ENCODE measurements at regions not wholly inside any gene's neighbourhood (a gene's known extent, or its start where the extent isn't known, plus 50 kb on each side); places are given as distances from the start of the nearest gene placed in this dataset.

DNA sequence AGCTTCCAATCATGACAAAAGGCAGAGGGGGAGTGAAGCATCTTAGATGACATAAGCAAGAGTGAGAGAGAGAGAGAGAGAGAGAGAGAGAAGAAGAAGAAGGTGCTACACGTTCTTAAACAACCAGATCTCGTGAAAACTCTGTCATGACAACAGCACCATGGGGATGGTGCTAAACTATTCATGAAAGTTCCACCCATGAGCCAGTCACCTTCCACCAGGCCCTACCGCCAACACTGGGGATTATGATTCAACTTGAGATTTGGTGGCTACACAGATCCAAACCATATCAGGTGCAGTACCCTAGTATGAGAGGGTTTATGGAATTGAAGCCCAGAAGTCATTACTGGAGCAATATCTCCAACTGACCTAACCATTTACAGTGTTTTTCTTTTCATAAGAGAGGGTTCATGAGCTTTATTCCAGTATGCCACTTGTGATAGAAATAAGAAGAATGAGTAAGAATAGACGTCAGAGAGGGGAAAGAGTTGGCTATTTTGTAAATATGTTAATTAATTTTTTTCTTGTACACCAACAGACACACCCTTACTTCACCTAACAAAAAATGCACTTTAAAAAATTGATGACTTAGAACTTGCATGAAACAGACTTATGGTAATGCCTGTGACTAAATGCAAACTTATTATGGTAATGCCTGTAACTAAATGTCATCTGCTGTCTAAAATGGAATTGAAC lies 680.4 kb upstream of the ITGA1 start:
- no peak for DNase-seq
- H3K9me3 ChIP-seq: peaks cover 0 to 31% (median 15%) of the 10 kb centered on the region in 8 donors

DNA sequence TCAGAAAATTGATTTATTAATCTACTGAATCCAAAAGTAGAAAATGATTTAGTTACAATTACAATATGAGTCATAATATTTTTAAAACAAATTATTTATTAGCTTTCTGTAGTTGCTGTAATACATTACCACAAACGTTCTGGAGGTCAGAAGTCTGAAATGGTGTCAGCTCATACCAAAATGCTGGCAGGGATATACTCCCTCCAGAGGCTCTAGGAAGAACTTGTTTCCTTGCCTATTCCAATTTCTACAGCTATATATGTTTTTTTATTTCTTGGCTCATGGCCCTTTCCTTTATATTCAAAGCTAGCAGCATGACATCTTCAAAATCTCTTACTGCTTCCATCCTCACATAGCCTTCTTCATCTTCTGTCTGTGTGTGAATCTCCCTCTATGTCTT lies 667.9 kb upstream of the ITGA1 start:
- Histone ChIP-seq H3K9me3 (peaks cover 0 to 6% (median 0%) of the 10 kb centered on the region in 8 donors), H3K27ac (no peak overlapping the region), H3K27me3 (replicated peaks in 1 of 7) (no peaks in the 10 kb centered on the region), H3K4me1 (no peaks in the 10 kb centered on the region), H3K4me3 (no peak overlapping the region), H3K36me3 (no peaks in the 10 kb centered on the region)
- TF ChIP-seq, protein P1, sequence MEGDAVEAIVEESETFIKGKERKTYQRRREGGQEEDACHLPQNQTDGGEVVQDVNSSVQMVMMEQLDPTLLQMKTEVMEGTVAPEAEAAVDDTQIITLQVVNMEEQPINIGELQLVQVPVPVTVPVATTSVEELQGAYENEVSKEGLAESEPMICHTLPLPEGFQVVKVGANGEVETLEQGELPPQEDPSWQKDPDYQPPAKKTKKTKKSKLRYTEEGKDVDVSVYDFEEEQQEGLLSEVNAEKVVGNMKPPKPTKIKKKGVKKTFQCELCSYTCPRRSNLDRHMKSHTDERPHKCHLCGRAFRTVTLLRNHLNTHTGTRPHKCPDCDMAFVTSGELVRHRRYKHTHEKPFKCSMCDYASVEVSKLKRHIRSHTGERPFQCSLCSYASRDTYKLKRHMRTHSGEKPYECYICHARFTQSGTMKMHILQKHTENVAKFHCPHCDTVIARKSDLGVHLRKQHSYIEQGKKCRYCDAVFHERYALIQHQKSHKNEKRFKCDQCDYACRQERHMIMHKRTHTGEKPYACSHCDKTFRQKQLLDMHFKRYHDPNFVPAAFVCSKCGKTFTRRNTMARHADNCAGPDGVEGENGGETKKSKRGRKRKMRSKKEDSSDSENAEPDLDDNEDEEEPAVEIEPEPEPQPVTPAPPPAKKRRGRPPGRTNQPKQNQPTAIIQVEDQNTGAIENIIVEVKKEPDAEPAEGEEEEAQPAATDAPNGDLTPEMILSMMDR (IDR thresholded peaks at IDR 0.05 in 8 of 11, conservative IDR thresholded peaks at IDR 0.05 in 3 of 11): no peak
- no peak for TF ChIP-seq POLR2AphosphoS5 (IDR thresholded peaks at IDR 0.05)
- WGBS, 5 donors: 20 to 38% (median 31%) methylated on average over 1 of the region's 1 CpG
- DNase-seq: no peak
- intact Hi-C loops (cut with DNase I; ENCODE audit: low total_unique reads): no loop called here

More for the DNA sequence above, 680.4 kb upstream of the ITGA1 start:
- TF ChIP-seq POLR2A (IDR thresholded peaks at IDR 0.05): no peak
- no peak overlapping the region for H3K4me3 ChIP-seq
- 66 to 82% (median 77%) methylated on average over 4 of the region's 4 CpGs for WGBS, 5 donors
- no peak overlapping the region for H3K27ac ChIP-seq
- intact Hi-C loops (cut with DNase I; ENCODE audit: low total_unique reads): no loop called here
- no peaks in the 10 kb centered on the region for H3K4me1 ChIP-seq
- H3K27me3 ChIP-seq (replicated peaks in 1 of 7): no peaks in the 10 kb centered on the region
- no peaks in the 10 kb centered on the region for H3K36me3 ChIP-seq

DNA sequence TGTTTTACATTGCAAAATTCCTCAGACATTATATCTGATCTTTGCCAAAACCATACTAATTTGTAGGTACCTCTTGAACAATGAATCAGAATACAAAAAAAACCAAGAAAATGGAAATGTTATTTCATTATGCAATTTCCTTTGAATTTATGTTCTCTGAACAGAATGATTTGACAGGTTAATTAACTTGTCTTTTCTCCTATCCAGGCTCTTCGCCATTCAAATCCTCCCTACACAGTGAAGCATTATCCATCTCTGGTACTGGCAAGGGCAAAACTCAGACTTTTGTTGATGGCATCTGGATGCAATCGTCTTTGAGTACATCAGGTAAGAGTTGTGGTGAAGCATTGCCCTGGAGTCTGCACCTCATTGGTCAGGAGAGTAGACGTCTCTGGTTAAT lies 655.7 kb upstream of the ITGA1 start:
- Histone ChIP-seq H3K4me3 (no peak overlapping the region), H3K36me3 (no peaks in the 10 kb centered on the region), H3K4me1 (no peaks in the 10 kb centered on the region), H3K27me3 (replicated peaks in 1 of 7) (no peaks in the 10 kb centered on the region), H3K9me3 (peaks cover 0 to 4% (median 0%) of the 10 kb centered on the region in 8 donors), H3K27ac (no peak overlapping the region)
- no peak for TF ChIP-seq POLR2A (IDR thresholded peaks at IDR 0.05)
- TF ChIP-seq, protein P1 (IDR thresholded peaks at IDR 0.05 in 8 of 11, conservative IDR thresholded peaks at IDR 0.05 in 3 of 11): no peak
- no peak for TF ChIP-seq POLR2AphosphoS5 (IDR thresholded peaks at IDR 0.05)
- 74 to 83% (median 80%) methylated on average over 3 of the region's 3 CpGs for WGBS, 5 donors
- DNase-seq: no peak
- intact Hi-C loops (cut with DNase I; ENCODE audit: low total_unique reads): no loop called here

DNA sequence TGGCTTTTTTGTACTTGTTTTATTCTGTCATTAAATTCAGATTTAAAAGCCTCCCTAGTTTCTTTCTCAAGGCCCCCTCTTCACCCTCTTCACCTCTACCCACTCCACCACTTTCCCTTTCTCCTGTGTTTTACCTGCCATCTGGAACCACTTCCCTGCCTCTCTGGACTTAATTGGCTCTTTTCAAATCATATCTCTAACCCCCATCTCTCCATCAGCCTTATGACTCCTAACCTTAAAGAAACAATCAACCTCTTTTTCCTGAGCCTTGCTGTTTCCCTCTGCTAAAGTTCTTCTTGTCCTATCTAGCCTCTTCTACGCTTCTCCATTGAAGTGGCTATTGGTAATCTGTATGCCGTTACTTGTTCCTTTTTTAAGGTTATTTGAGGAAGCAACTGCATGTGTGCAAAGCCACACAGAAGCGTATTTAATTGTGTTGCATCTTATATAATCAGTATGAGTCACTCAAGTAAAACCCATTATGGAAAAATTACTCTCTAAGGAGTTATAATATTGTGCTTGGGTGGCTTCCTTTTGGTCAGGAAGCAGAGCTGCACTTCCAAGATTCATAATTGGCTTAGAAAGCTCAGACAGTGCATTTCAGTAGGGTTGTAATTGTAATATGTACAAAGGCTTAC lies 653.6 kb upstream of the ITGA1 start:
- WGBS, 5 donors: 10 to 31% (median 24%) methylated on average over 3 of the region's 3 CpGs
- no peak overlapping the region for H3K4me3 ChIP-seq
- intact Hi-C loops (cut with DNase I; ENCODE audit: low total_unique reads): no loop called here
- no peaks in the 10 kb centered on the region for H3K4me1 ChIP-seq
- no peaks in the 10 kb centered on the region for H3K36me3 ChIP-seq
- H3K27ac ChIP-seq: no peak overlapping the region
- peaks cover 0 to 4% (median 0%) of the 10 kb centered on the region in 8 donors for H3K9me3 ChIP-seq
- DNase-seq: no peak
- TF ChIP-seq, protein P1 (IDR thresholded peaks at IDR 0.05 in 8 of 11, conservative IDR thresholded peaks at IDR 0.05 in 3 of 11): no peak
- TF ChIP-seq POLR2AphosphoS5 (IDR thresholded peaks at IDR 0.05) (no peak), POLR2A (IDR thresholded peaks at IDR 0.05) (no peak)
- no peaks in the 10 kb centered on the region for H3K27me3 ChIP-seq (replicated peaks in 1 of 7)
